ELR (cell line): ENCODE measurements at regions not wholly inside any gene's neighbourhood (a gene's known extent, or its start where the extent isn't known, plus 50 kb on each side); places are given as distances from the start of the nearest gene placed in this dataset.
"Not testable (repeated sequence)": the region's sequence is repeated elsewhere in the genome, so short reads cannot be mapped to it uniquely, and the experiment has no call there.

Source experiments
- DNase-seq: peaks from one replicate; pipeline ENCODE4 v3.0.0-alpha.2; 2015; ENCODE audit warnings: low read depth

DNA sequence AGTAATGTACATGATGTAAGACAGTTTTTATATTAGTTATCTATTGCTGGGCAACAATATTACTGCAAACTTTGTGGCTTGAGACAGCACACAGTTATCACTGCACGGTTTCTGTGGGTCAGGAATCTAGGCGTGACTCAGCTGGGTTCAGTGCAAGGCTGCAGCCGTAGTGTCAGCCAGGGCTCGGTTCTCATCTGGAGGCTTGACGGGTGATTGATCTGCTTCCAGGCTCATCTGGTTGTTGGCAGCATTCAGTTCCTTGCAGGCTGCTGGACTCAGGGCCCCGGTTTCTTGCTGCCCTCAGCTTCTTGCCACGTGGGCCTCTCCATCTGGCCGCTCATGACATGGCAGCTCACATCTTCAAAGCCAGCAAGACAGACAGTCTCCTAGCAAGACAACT, 197.7 kb upstream of the EEF2KMT start:
- DNase-seq = not testable (repeated sequence)

DNA sequence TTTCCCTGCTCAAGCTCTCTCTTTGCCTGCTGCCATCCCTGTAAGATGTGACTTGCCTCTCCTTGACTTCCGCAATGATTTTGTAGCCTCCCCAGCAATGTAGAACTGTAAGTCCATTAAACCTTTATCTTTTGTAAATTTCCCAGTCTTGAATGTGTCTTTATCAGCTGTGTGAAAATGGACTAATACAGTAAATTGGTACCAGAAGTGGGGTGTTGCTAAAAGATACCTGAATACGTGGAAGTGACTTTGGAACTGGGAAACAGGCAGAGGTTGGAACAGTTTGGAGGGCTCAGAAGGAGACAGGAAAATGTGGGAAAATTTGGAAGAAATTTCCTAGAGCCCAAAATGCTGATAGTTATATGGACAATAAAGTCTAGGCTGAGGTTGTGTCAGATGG, 184.6 kb upstream of the EEF2KMT start:
- DNase-seq = not testable (repeated sequence)

DNA sequence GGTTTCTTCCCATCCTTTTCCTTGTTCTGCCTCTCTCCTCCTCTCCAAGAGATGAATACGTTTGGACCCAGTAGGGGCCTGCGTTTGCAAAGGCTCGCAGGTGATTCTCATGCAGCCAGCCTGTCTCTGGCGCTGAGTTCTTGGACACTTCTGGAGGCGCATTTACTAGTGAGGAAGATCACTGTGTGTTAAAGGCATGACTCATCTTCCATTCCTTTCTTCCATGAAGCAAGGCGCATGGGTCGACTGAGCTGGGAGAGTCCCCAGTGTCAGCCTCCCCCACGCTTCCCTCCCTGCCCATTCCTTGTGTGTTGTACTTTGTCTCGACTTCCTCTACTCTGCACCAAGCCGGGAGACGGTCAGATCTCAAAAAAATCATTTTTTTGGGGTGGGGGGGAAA, 159.9 kb upstream of the EEF2KMT start:
- DNase-seq = no peak

DNA sequence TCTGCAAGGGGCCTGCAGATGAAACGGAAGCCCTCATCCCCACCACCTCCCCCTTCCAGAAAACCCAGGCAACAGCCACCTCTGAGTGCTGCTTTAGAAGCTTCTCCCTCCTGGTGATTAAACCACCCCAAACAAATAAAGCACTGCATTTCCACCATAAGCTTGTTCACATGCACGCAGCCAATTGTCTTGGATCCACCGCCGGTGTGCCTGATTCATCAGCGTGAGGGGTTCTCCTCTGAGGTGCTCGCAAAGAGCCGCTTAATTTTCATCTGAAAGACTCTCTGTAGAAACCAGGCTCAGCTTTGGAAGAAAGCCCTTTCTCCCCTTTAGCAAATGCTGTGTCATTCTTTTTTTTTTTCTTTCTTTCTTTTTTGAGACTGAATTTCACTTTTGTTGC, 155.2 kb upstream of the EEF2KMT start:
- no peak for DNase-seq

DNA sequence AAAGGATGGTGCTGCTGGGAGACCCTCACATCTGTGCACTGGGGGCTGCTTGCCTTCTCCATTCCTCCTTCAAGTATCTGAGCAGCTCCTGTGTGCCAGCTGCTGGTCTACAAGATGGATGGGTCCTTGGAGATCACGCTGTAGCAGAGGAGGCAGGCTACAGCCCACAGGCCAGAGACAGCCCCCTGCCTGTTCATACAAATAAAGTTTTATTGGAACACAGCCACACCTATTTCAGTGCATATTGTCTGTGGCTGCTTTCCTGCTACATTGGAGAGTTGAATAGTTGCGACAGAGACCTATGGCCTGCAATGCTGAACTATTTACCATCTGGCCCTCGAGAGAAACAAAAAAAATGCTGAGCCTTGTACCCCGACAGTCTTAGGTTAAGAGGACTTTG, 149.8 kb upstream of the EEF2KMT start:
- not testable (repeated sequence) for DNase-seq

DNA sequence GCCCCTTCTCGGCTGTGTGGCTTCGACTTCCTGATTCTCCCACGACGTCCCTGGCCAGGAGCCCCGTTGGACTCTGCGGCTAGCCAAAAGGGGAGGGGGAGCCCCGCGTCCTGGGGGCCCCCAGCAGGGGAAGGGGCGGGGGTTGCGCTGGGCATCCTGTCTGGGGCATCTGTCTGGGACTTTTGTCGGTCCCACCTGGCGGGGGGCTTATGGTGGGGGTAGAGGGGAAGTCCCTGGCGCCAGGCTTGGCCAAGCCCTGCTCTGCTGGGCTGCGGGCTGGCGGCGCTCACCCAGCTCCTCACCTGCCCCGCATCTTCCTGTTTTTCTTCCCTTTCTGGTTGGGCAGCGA, 142.7 kb upstream of the EEF2KMT start:
- not testable (repeated sequence) for DNase-seq

DNA sequence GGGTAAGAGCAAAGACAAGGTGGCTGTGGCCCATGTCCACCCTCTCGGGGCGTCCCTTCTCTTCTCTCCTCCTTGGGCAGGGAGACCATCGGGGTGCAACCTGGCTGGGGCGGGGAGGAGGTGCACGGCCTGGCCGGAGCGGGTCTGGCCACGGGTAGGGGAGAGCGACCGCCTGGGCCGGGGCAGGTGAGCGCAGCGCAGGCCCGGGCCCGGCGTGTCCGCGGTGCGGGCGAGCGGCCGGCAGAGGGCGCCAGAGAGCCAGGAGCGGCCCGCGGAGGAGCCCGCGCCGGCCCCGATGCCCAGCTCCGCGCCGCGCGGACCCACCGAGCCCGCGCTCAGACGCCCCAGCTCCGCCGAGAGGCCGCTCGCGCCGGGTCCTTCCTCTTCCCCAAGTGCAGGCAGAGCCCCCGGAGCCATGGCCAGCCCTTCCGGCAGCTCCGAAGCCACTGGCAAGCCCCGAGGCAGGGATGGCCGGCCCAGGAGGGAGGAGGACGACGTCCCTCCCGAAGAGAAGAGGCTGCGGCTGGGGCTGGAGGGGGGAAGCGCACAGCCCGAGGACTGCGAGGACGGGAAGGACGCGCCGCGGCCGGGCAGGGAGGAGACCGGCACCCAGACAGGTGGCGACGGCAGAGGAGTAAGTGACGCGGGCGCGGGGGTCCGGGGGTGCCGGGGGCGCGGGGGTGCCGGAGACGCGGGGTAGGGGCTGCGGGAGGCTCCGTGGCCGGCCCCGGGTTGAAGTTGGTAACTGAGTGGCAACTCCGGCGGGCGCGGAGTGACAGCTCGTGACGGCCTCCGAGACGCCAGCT, 142.1 kb upstream of the EEF2KMT start:
- peak; percentile 2 for DNase-seq

DNA sequence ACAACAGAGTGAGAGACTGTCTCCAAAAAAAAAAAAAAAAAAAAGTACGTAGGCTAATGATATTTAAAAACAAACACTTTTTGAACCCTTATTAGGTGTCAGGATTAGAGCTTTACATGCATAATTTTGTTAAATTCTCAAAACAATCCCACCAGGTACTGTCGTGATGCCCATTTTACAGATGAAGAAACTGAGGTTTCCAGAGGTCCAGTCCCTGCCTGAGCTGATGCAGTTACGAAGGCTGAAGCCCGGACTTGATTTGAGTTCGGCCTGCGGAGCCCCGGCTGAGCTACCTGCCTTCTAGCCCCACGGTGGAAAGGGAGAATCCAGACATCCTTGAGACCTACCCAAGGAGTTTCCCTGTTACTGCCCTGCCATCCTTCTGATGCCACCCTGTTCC, 137.5 kb upstream of the EEF2KMT start:
- DNase-seq = no peak

DNA sequence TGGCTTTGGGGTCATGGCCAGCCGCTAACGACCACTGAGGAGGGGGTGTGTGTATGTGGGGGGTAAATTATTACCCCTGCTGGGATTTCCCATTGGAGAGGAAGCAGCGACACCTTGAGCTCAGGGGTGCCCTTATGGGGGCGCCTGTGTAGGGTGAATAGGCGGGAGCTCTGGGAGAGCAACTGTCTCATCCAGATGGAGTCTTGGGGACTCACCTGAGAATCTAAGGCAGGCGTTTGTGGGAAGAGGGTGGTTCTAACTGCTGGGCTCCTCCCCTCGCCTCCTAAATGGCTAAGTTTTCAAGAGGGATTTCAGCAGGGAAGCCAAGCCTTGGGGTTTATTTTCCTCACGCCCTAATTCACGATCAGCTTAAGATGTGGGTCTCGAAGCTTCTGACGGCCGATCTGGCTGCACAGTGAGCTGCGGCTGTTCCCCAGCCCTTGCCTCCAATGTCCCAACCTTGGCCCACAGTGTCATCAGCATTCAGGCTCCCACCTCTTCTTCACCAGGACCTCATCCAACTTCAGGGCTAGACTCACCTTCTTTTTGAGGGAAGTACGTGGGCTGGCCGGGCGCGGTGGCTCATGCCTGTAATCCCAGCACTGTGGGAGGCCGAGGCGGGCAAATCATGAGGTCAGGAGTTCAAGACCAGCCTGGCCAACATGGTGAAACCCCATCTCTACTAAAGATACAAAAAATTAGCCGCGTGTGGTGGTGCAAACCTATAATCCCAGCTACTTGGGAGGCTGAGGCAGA, 136.9 kb upstream of the EEF2KMT start:
- DNase-seq = no peak

DNA sequence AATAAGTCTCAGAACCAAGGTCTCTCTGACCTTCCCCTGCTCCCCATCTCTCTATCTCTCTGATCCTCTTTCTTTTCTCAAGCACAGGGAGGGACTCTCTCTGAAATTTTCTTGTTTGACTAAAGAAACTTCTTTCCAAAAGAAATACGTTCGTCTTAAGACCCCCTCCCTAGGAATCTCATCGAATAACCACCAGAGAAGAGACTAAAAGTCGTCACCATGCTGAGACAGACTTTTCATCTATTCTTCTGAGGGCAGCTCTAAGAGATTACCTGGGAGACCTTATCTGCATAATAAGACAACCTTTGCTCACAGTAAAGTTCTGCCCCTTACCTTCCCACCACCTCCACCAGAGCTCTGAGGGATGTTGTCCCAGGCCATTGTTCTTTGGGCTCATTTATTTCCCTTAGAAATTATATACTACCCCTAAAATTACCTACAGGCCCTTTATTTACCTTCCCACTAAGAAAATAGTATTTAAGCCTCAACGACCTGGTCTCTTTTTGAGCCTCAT, 133.7 kb upstream of the EEF2KMT start:
- no peak for DNase-seq

DNA sequence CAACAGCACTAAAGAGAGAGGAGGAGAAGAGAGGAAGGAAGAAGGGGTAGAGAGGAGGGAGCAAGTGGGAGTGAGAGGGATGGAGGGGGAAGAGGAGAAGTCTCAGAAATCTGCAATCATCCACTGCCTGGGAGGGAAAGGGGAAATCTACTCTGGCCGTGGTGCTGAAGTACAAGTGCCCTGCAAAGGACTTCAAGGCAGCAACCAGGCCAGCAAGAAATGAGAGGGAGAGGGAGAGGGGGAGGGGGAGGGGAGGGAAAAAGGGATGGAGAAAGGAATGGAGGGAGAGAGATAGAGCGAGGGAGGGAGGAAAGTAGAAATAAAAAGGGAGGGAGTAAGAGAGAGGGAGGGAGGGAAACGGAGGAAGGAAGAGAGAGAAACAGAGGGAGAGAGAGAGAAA, 130.8 kb upstream of the EEF2KMT start:
- no peak for DNase-seq

DNA sequence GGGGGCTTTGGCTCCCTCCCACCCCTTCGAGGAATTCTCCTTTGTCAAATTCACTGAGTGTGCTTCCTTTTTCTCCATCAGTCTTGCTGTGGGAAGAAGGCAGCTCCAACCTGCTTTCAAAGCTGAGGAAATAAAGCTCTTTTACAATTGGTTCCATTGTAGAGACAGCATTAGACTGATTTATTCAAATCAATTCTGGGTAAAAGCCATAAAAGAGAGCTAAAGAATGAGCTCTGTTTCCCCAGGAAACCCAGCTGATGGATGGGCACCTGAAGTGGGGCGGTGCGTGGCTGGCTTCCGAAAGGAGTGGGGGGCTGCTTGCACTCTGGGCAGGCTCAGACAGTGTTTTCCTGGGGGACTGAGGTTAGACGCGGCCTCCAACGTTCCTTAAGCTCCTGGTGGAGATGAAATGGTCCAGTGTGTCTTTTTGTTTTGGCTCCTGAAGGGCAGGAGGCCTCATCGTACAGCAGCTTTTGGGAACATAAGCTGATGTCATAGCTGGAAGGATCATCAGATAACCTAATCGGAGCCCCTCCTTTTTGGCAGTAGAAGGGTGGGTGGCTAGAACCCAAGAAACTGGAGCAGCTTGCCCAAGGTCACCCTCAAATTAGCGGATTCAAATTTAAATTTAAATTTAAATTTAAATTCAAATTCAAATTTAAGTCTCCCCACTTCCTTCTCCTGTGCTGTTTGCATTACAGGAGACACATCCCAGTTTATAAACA, 128.5 kb upstream of the EEF2KMT start:
- no peak for DNase-seq

DNA sequence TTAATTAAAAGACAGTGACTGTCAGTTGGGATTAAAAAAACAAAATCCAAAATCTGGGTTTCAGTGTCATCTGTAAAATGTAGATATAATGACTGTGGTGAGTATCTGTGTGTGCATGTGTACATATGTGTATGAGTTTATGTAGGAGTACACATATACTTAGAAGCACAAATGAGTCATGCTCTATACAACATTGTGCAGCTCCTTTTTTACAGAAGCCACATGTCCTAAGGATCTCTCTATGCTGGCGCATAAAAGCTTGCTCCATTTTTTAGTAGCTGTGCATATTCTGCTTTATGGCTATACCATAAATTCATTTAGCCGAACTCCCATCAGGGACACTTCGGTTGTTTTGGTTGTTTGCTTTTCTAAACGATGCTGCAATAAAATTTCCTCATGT, 125.2 kb upstream of the EEF2KMT start:
- DNase-seq = no peak

DNA sequence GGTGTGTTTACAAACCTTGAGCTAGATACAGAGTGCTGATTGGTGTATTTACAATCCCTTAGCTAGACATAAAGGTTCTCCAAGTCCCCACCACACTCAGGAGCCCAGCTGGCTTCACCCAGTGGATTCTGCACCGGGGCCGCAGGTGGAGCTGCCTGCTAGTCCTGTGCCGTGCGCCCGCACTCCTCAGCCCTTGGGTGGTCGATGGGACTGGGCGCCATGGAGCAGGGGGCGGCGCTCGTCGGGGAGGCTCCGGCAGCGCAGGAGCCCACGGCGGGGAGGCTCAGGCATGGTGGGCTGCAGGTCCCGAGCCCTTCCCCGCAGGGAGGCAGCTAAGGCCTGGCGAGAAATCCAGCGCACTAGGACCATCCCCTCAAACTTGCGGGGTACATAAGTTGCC, 124.2 kb upstream of the EEF2KMT start:
- DNase-seq = not testable (repeated sequence)

DNA sequence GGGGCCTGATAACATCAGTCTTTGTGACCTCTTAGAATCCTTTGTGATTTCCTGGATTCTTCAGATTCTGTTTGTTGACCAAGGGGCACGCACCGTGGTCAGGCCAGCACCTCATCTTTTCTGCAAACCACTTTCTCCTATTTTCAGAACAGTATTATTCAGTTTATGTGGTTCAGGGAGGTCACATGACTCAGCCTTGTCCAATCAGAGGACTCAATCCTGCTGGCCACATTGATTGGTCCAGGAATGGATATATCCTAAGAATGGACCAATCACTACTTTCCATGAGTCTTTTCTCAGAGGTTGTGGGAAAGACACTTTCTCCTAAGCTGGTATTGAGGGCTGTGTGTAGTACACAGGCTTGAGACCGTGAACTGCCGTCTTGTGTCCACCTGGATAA, 123.1 kb upstream of the EEF2KMT start:
- no peak for DNase-seq

DNA sequence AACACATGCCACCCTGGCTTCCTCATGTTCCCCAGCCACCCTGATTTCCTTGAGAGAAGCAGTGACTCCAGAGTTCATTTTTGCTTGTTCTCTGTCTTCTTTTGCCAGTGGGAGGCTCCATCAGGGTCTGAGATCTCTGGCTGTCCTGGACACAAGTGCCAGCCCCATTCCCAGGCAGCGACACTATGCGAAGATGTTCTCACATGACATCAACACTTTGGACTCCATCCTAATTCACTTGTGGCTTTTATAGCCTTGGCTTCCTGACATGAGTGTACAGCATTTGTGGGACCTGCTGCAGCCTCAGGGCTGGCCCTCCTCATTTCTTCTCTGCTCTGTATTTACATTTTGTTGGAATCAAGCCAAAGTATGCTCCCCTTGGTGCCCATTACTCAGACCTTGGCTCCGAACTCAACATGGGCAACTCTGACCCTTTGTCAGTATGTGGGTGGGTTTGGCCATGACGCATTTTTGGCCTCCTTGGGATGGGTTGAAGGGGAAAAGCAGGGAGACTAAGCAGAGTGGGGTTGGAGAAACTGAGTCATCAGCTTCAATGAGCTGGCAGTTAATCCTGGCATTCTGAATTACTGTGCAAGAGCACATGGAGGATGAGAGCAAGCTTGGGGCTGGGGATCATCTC, 119.0 kb upstream of the EEF2KMT start:
- DNase-seq = no peak

DNA sequence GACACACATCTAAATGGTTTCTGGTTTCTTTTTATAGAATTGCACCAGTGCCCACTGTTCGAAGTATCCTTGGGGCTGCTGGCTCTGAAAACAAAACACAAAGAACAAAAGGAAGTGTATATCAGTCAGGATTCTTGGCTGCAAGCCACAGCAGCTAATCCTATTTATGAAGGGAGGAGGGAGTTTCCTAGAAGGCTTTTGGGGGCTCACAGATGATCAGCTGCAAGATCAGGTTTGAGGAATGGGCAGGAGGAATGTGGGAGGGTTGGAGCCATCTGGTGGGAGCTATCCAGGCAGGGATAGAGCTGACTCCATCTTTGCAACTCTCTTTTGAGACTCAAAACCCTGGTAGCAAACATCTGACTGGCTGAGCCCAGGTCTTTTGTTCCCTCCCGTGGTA, 118.3 kb upstream of the EEF2KMT start:
- DNase-seq = no peak

DNA sequence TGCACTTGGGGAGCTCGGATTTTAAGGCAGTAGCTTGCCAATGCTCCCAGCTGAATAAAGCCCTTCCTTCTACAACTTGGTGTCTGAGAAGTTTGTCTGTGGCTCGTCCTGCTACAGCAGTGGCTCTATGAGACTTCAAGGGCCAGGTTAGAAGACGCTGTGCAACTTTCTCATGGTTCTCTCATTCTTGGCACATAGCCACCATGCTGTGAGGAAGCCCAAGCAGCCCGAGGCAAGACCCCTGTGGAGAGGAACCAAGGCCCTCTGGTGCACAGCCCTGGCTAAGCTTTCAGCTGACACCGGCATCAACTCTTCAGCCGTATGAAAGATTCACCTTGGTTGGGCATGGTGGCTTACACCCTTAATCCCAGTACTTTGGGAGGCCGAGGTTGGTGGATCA, 116.9 kb upstream of the EEF2KMT start:
- DNase-seq = no peak

DNA sequence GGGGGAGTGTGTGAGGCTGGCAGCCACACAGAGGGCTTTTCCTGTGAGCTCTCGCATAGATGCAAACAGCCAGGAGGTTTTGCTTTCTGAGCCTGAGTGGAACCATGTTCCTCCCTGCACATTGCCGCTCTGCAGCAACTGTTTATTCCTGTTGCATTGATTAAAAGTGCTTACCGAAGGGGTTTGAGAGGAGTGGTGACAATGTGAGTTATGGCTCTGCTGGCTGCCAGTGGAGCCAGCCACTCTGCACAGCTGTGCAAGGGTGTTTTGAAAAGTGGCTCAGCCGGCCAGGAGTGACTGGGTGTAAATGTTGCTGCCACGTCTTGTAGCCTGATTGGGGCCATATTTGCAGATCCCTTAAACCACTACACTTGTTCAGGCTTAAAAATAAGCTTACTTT, 114.9 kb upstream of the EEF2KMT start:
- DNase-seq = not testable (repeated sequence)

DNA sequence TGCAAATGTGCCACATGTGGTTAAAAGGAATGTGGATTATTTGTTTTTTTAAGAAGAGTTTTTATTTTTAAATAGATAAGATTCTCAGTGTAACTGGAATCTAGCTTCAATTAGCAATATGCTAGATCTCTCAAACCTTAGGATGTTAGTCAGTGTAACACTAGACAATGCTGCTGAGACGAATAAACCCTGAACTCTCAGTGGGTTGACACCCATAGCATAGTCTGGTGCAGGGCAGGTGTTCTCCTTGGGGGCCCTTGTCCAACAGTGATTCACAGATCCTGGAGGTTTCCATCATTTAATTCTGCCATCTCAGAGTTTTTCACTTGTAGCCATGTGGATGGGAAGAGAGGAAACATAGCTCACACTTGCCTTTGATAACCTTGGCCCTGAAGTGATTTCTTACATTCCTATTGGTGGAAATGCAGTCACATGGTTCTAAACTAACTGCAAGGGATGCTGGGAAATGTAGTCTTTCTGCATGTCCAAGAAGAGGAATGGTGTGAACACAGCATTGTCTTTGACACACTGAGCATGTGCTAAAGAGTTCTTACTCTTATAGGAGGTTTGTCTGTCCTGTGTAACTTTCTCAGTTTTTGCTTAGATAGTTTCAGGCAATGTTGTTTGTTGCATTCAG, 110.4 kb upstream of the EEF2KMT start:
- peak; percentile 6 for DNase-seq

DNA sequence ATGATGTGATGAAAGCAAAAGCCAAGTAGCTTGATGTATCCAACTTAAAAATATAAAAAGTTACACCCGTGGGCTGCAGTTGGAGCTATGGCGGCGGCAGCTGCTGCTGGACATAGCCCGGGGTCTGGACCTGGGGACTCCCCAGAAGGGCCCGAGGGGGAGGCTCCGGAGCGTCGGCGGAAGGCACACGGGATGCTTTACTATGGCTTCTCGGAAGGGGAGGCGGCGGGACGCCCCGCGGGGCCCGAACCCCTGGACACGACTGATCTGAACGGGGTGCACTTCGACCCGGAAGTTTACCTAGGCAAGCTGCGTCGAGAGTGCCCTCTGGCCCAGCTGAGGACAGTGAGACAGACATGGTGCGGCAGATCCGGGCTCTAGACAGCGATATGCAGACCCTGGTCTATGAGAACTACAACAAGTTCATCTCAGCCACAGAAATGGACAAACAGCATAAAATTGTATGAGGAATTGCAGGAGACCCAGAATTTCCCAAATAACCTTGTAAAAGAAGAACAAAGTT, 109.5 kb upstream of the EEF2KMT start:
- no peak for DNase-seq
